Right cardiac atrium (tissue), 5 donors: ENCODE measurements at regions not wholly inside any gene's neighbourhood (a gene's known extent, or its start where the extent isn't known, plus 50 kb on each side); places are given as distances from the start of the nearest gene placed in this dataset.
"Not testable (repeated sequence)": the region's sequence is repeated elsewhere in the genome, so short reads cannot be mapped to it uniquely, and the experiment has no call there.

Experiments used
- ATAC-seq, 2 donors: fragments of 200-7000 bp; cut with Tn5 transposase; one replicate each; pipeline versions ENCODE4 v1.8.0 to v1.9.1; 2020; ENCODE audit warnings: moderate library complexity in 2 of 2, mild to moderate bottlenecking in 1 of 2
- DNase-seq, 3 donors: peaks; one replicate each; pipeline ENCODE4 v3.0.0-alpha.2; 2020
- H3K27ac ChIP-seq: one replicate; pipeline ENCODE4 v1.5.1; 2013; ENCODE audit warnings: mild to moderate bottlenecking, low read length, control low read depth, moderate library complexity
- H3K27me3 ChIP-seq: one replicate; pipeline ENCODE4 v1.6.1; 2013; ENCODE audit not compliant: control insufficient read depth, insufficient read depth
- H3K4me1 ChIP-seq: one replicate; pipeline ENCODE4 v1.6.1; 2013; ENCODE audit warnings: low read length; ENCODE audit not compliant: control insufficient read depth, insufficient read depth
- H3K4me3 ChIP-seq: one replicate; pipeline ENCODE4 v1.5.1; 2013; ENCODE audit warnings: low read length, control low read depth
- H3K9me3 ChIP-seq: one replicate; pipeline ENCODE4 v1.6.1; 2013; ENCODE audit warnings: low read length; ENCODE audit not compliant: control insufficient read depth
- WGBS: extraction: QIAGEN DNeasy Blood & Tissue Kit; methylation state at CpG from one replicate; pipeline ENCODE4 v1.1.7; 2013; 5-methylcytosine and 5-hydroxymethylcytosine counted together
- intact Hi-C, 4 donors: fragments of 100-400 bp; cut with DNase I; formaldehyde crosslinking; loops; one replicate each; pipeline versions ENCODE4 v1.11.0 to v1.14.0; 2022 to 2023
- donor health status: healthy with polysubstance abuse.
- donor health status: DM: no; HTN: yes; CAD: no.
- donor health status: DM: no; HTN: no; CAD: no.
- donor health status: DM: no; HTN: yes; CAD: no; lungs with severe emphysema.
- donor health status: DM: yes; HTN: yes; CAD: no.

GRCh38 chrY:17827155-17827554, 52.9 kb downstream of the CDY2B start:
- H3K4me3 ChIP-seq, H3K27ac ChIP-seq, H3K27me3 ChIP-seq, ATAC-seq, DNase-seq, H3K4me1 ChIP-seq, intact Hi-C loops, H3K9me3 ChIP-seq: not testable (repeated sequence)
- WGBS = no CpG with 5 or more reads among the region's 5 CpGs

GRCh38 chrY:17819700-17820099, 60.3 kb downstream of the CDY2B start:
- ATAC-seq, DNase-seq, H3K27ac ChIP-seq, H3K9me3 ChIP-seq, H3K4me3 ChIP-seq, intact Hi-C loops, H3K27me3 ChIP-seq, H3K4me1 ChIP-seq: not testable (repeated sequence)
- no CpG with 5 or more reads among the region's 4 CpGs for WGBS

GRCh38 chrY:17819025-17819646, 60.9 kb downstream of the CDY2B start:
- H3K4me1 ChIP-seq, ATAC-seq, H3K27ac ChIP-seq, intact Hi-C loops, H3K4me3 ChIP-seq, DNase-seq, H3K27me3 ChIP-seq, H3K9me3 ChIP-seq: not testable (repeated sequence)
- WGBS = no CpG with 5 or more reads among the region's 3 CpGs

- intact Hi-C loops, ATAC-seq, H3K9me3 ChIP-seq: not testable (repeated sequence)
Observed at GRCh38 chrY:17817076-17818068, 62.6 kb downstream of the CDY2B start.

GRCh38 chrY:17812664-17813063, 67.4 kb downstream of the CDY2B start:
- no CpG with 5 or more reads among the region's 3 CpGs for WGBS
- H3K4me3 ChIP-seq, H3K9me3 ChIP-seq, H3K4me1 ChIP-seq, DNase-seq, intact Hi-C loops, H3K27me3 ChIP-seq, ATAC-seq, H3K27ac ChIP-seq: not testable (repeated sequence)

More at GRCh38 chrY:17817076-17818068, 62.6 kb downstream of the CDY2B start:
- not testable (repeated sequence) for H3K27ac ChIP-seq, H3K4me3 ChIP-seq, H3K4me1 ChIP-seq, DNase-seq, H3K27me3 ChIP-seq
- WGBS = no CpG with 5 or more reads among the region's 6 CpGs

- H3K27me3 ChIP-seq, DNase-seq, H3K4me3 ChIP-seq, H3K4me1 ChIP-seq, ATAC-seq, H3K9me3 ChIP-seq, intact Hi-C loops, H3K27ac ChIP-seq: not testable (repeated sequence)
- WGBS = no CpG with 5 or more reads among the region's 2 CpGs
Observed at GRCh38 chrY:17799915-17800314, 80.1 kb downstream of the CDY2B start.

- no CpG with 5 or more reads among the region's 3 CpGs for WGBS
- H3K27ac ChIP-seq, H3K4me3 ChIP-seq, ATAC-seq, H3K27me3 ChIP-seq, DNase-seq, H3K9me3 ChIP-seq, intact Hi-C loops, H3K4me1 ChIP-seq: not testable (repeated sequence)
Observed at GRCh38 chrY:17787214-17787613, 92.8 kb downstream of the CDY2B start.

- DNase-seq, H3K9me3 ChIP-seq, intact Hi-C loops, H3K4me3 ChIP-seq, H3K27me3 ChIP-seq, H3K4me1 ChIP-seq, H3K27ac ChIP-seq, ATAC-seq: not testable (repeated sequence)
- WGBS = no CpG with 5 or more reads among the region's 6 CpGs
Observed at GRCh38 chrY:17766000-17766699, 113.9 kb downstream of the CDY2B start.

GRCh38 chrY:17759213-17759612, 120.8 kb downstream of the CDY2B start:
- ATAC-seq, H3K4me3 ChIP-seq, H3K4me1 ChIP-seq, intact Hi-C loops, H3K9me3 ChIP-seq, H3K27me3 ChIP-seq, H3K27ac ChIP-seq, DNase-seq: not testable (repeated sequence)

GRCh38 chrY:17752887-17753497, 127.0 kb downstream of the CDY2B start:
- ATAC-seq, intact Hi-C loops, H3K9me3 ChIP-seq, H3K27me3 ChIP-seq, H3K27ac ChIP-seq, H3K4me1 ChIP-seq, H3K4me3 ChIP-seq, DNase-seq: not testable (repeated sequence)
- WGBS = no CpG with 5 or more reads among the region's 13 CpGs
